ENCODE measurements at regions not wholly inside any gene's neighbourhood (a gene's known extent, or its start where the extent isn't known, plus 50 kb on each side); places are given as distances from the start of the nearest gene placed in this dataset.
"Not testable (repeated sequence)": the region's sequence is repeated elsewhere in the genome, so short reads cannot be mapped to it uniquely, and the experiment has no call there.

GRCh38 chr15:95205830-95206229 lies 974.5 kb downstream of the MCTP2 start:
- not testable (repeated sequence) for DNase-seq

- DNase-seq = no peak
Measured at GRCh38 chr15:95208071-95208470, 976.7 kb downstream of the MCTP2 start.

GRCh38 chr15:95208988-95209387 lies 977.6 kb downstream of the MCTP2 start:
- no peak for DNase-seq

GRCh38 chr15:95210436-95210981 lies 979.1 kb downstream of the MCTP2 start:
- no peak for DNase-seq

- no peak for DNase-seq
Measured at GRCh38 chr15:95215017-95215416, 983.7 kb downstream of the MCTP2 start.

- no peak for DNase-seq
Measured at GRCh38 chr15:95226835-95227234, 995.5 kb downstream of the MCTP2 start.

- DNase-seq = no peak
Measured at GRCh38 chr15:95227235-95227634, 995.9 kb downstream of the MCTP2 start.

- DNase-seq = no peak
Measured at GRCh38 chr15:95228856-95229555, 997.6 kb downstream of the MCTP2 start.

GRCh38 chr15:95235033-95235432 lies 1003.7 kb downstream of the MCTP2 start:
- DNase-seq = no peak

GRCh38 chr15:95247071-95247984 lies 1016.0 kb downstream of the MCTP2 start:
- DNase-seq = peak; percentile 92

- no peak for DNase-seq
Measured at GRCh38 chr15:95249524-95249923, 1018.2 kb downstream of the MCTP2 start.

GRCh38 chr15:95252404-95252803 lies 1021.0 kb downstream of the MCTP2 start:
- peak; percentile 29 for DNase-seq

GRCh38 chr15:95254263-95254662 lies 1022.9 kb downstream of the MCTP2 start:
- DNase-seq = no peak

GRCh38 chr15:95259513-95259912 lies 1028.2 kb downstream of the MCTP2 start:
- DNase-seq = peak; percentile 74

GRCh38 chr15:95259965-95260364 lies 1028.6 kb downstream of the MCTP2 start:
- no peak for DNase-seq

GRCh38 chr15:95260856-95261255 lies 1029.5 kb downstream of the MCTP2 start:
- DNase-seq = no peak

GRCh38 chr15:95261546-95261945 lies 1030.2 kb downstream of the MCTP2 start:
- DNase-seq = no peak

GRCh38 chr15:95261968-95262367 lies 1030.6 kb downstream of the MCTP2 start:
- DNase-seq = no peak

- DNase-seq = peak; percentile 80
Measured at GRCh38 chr15:95262866-95263564, 1031.7 kb downstream of the MCTP2 start.

- DNase-seq = no peak
Measured at GRCh38 chr15:95263751-95264150, 1032.4 kb downstream of the MCTP2 start.

- no peak for DNase-seq
Measured at GRCh38 chr15:95265419-95265997, 1034.1 kb downstream of the MCTP2 start.

- peak; percentile 65 for DNase-seq
Measured at GRCh38 chr15:95266451-95267061, 1035.2 kb downstream of the MCTP2 start.

Data from fibroblast of skin of right quadriceps (primary cell).